MM.1S (cell line): ENCODE measurements at regions not wholly inside any gene's neighbourhood (a gene's known extent, or its start where the extent isn't known, plus 50 kb on each side); places are given as distances from the start of the nearest gene placed in this dataset.

ENCODE experiments used
- CTCF ChIP-seq: fragments of 300-600 bp; sonication (generic); IDR thresholded peaks from 2 replicates; pipeline ENCODE4 v1.5.1; 2016; ENCODE audit warnings: antibody characterized with exemption, low read length, mixed read lengths
- EZH2phosphoT487 ChIP-seq: fragments of 300-600 bp; sonication (generic); IDR thresholded peaks from 2 replicates; pipeline ENCODE4 v1.6.1; 2018; ENCODE audit warnings: antibody characterized with exemption, low read length

GRCh38 chr2:176507786-176508185, 238.5 kb downstream of the MTX2 start:
- TF ChIP-seq CTCF (no peak), EZH2phosphoT487 (no peak)
